Activated CD4-positive, CD25-positive, alpha-beta regulatory T cell treated with anti-CD3 and anti-CD28 coated beads, Interleukin-2, amount 50 U/mL, for 72 hours (primary cell): ENCODE measurements at regions not wholly inside any gene's neighbourhood (a gene's known extent, or its start where the extent isn't known, plus 50 kb on each side); places are given as distances from the start of the nearest gene placed in this dataset.

Source experiments
- DNase-seq: peaks from one replicate; pipeline ENCODE4 v3.0.0; 2021

DNA sequence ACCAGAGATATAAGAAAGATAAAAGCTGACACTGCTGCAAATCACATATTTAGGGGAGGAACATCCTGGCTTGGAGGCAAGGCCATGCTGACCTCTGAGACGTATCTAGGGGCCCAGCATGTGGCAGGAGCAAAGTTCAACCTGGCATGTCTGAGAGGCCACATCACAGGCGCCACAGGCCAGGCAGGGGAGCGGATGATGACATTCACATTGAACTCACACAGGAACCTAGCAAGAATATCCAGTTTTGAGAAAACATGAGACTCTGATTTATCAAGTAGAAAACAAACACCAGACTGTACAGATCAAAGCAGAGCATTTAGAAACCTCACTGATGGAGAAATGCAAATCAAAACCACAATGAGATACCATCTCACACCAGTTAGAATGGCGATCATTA is 64.2 kb upstream of the STK32A start:
- DNase-seq: no peak

GRCh38 chr5:147174671-147175265 is 60.1 kb upstream of the STK32A start:
- DNase-seq: no peak

- no peak for DNase-seq
Measured at GRCh38 chr5:147175516-147176097, 59.2 kb upstream of the STK32A start.

DNA sequence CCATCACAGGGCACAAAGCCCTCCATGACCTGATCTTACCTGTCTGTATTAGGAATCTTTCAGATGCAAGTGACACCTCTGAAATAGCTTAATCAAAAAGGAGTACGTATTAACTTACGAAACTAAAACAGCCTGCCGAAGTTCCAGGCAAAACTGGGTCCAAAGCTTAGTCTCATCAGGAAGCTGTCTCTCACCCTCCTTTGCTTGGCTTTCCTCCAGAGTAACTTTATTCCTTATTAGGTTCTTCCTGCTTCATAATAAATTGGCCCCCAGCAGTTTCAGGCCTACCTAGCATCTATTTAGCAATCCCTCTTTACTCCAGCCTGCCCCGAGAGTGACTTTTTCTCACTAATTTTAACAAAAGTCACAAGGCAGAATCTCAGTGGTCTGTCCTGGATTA is 58.4 kb upstream of the STK32A start:
- no peak for DNase-seq

DNA sequence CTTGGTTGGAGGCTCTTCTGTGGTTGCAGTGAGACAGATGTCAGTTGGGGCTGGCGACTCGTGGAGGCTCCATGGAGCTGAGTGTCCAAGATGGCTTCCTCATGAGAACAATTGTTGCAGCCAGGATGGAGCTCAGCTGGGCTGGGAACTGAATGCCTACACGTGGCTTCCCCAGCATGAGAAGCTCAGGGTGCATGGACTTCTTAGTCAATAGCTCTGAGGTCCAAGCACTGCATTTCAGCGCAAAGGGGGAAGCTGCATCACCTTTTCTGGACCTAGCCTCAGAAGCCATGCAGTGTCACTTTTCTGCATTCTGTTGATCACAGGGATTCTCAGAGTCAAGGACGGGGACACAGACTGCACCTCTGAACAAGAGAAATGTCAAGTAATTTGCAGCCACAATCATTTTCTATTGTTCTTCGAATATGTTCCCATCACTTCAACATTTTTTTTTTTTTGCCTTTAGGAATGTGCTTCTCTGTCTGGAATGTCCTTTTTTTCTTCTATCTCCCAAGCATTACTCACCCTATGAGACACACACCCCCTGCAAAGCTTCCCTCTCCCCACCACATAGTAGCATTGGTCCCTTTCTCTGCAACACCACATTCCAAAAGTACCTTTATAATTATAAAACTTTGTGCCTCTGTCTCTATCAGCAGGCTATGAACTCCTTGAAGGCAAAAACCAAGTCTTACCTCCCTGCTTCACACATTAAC is 57.5 kb upstream of the STK32A start:
- no peak for DNase-seq

- no peak for DNase-seq
Measured at GRCh38 chr5:147179562-147180147, 55.2 kb upstream of the STK32A start.

DNA sequence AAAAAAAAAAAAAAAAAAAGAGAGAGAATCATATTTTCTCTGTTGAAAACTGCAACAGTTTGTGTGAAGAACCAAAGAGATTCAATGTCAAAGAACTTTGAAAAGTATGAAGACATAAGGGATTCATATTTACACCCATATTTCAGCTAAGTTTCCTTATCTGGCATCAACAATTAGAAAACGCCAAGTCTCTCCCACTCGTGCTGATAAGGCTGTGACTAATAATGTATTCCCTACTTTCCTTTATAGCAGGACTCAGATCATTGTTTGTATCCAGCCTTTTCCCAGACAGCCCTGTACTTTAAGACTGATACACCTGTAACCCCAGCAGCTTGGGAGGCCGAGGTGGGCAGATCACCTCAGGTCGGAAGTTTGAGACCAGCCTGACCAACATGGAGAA is 54.1 kb upstream of the STK32A start:
- no peak for DNase-seq
